ENCODE measurements at regions not wholly inside any gene's neighbourhood (a gene's known extent, or its start where the extent isn't known, plus 50 kb on each side); places are given as distances from the start of the nearest gene placed in this dataset.
A peak's percentile ranks its signal among the peaks of the same experiment; 100 is the strongest.

GRCh38 chr4:187010052-187010451 lies 286.4 kb upstream of the FAT1 start:
- DNase-seq (ENCODE audit: low read depth in 1 of 2, low spot score in 1 of 2) = no peak
- in situ Hi-C loops (cut with HindIII; ENCODE audit: low pct_unique_long_range_greater_than_20kb, low sequenced_read_pairs) = no loop called here
- TF ChIP-seq JUND (IDR thresholded peaks at IDR 0.05; ENCODE audit: low read depth) = no peak

GRCh38 chr4:187016101-187016500 lies 292.4 kb upstream of the FAT1 start:
- no peak for DNase-seq (ENCODE audit: low read depth in 1 of 2, low spot score in 1 of 2)
- TF ChIP-seq JUND (IDR thresholded peaks at IDR 0.05; ENCODE audit: low read depth) = no peak

GRCh38 chr4:187017147-187017546 lies 293.5 kb upstream of the FAT1 start:
- peak in 1 of 2 experiments; percentile 55 for DNase-seq (ENCODE audit: low read depth in 1 of 2, low spot score in 1 of 2)
- TF ChIP-seq JUND (IDR thresholded peaks at IDR 0.05; ENCODE audit: low read depth) = no peak
- in situ Hi-C loops (cut with HindIII; ENCODE audit: low pct_unique_long_range_greater_than_20kb, low sequenced_read_pairs) = no loop called here

More at GRCh38 chr4:187016101-187016500, 292.4 kb upstream of the FAT1 start:
- in situ Hi-C loops (cut with HindIII; ENCODE audit: low pct_unique_long_range_greater_than_20kb, low sequenced_read_pairs) = no loop called here

- no peak for TF ChIP-seq JUND (IDR thresholded peaks at IDR 0.05; ENCODE audit: low read depth)
- in situ Hi-C loops (cut with HindIII; ENCODE audit: low pct_unique_long_range_greater_than_20kb, low sequenced_read_pairs) = no loop called here
- DNase-seq (ENCODE audit: low read depth in 1 of 2, low spot score in 1 of 2) = no peak
Measured at GRCh38 chr4:187019896-187020295, 296.2 kb upstream of the FAT1 start.

- DNase-seq (ENCODE audit: low read depth in 1 of 2, low spot score in 1 of 2) = no peak
- in situ Hi-C loops (cut with HindIII; ENCODE audit: low pct_unique_long_range_greater_than_20kb, low sequenced_read_pairs) = no loop called here
- TF ChIP-seq JUND (IDR thresholded peaks at IDR 0.05; ENCODE audit: low read depth) = no peak
Measured at GRCh38 chr4:187020676-187021075, 297.0 kb upstream of the FAT1 start.

GRCh38 chr4:187021436-187022205 lies 298.0 kb upstream of the FAT1 start:
- no peak for DNase-seq (ENCODE audit: low read depth in 1 of 2, low spot score in 1 of 2)

GRCh38 chr4:187027272-187027671 lies 303.6 kb upstream of the FAT1 start:
- in situ Hi-C loops (cut with HindIII; ENCODE audit: low pct_unique_long_range_greater_than_20kb, low sequenced_read_pairs) = no loop called here
- no peak for TF ChIP-seq JUND (IDR thresholded peaks at IDR 0.05; ENCODE audit: low read depth)
- no peak for DNase-seq (ENCODE audit: low read depth in 1 of 2, low spot score in 1 of 2)

More at GRCh38 chr4:187021436-187022205, 298.0 kb upstream of the FAT1 start:
- in situ Hi-C loops (cut with HindIII; ENCODE audit: low pct_unique_long_range_greater_than_20kb, low sequenced_read_pairs) = no loop called here
- TF ChIP-seq JUND (IDR thresholded peaks at IDR 0.05; ENCODE audit: low read depth) = no peak

GRCh38 chr4:187042251-187042650 lies 318.6 kb upstream of the FAT1 start:
- in situ Hi-C loops (cut with HindIII; ENCODE audit: low pct_unique_long_range_greater_than_20kb, low sequenced_read_pairs) = no loop called here
- DNase-seq (ENCODE audit: low read depth in 1 of 2, low spot score in 1 of 2) = no peak
- no peak for TF ChIP-seq JUND (IDR thresholded peaks at IDR 0.05; ENCODE audit: low read depth)

- DNase-seq (ENCODE audit: low read depth in 1 of 2, low spot score in 1 of 2) = no peak
- in situ Hi-C loops (cut with HindIII; ENCODE audit: low pct_unique_long_range_greater_than_20kb, low sequenced_read_pairs) = no loop called here
- no peak for TF ChIP-seq JUND (IDR thresholded peaks at IDR 0.05; ENCODE audit: low read depth)
Measured at GRCh38 chr4:187046471-187046870, 322.8 kb upstream of the FAT1 start.

- TF ChIP-seq JUND (IDR thresholded peaks at IDR 0.05; ENCODE audit: low read depth) = no peak
- no peak for DNase-seq (ENCODE audit: low read depth in 1 of 2, low spot score in 1 of 2)
- in situ Hi-C loops (cut with HindIII; ENCODE audit: low pct_unique_long_range_greater_than_20kb, low sequenced_read_pairs) = no loop called here
Measured at GRCh38 chr4:187059021-187059420, 335.4 kb upstream of the FAT1 start.

GRCh38 chr4:187059895-187060294 lies 336.2 kb upstream of the FAT1 start:
- in situ Hi-C loops (cut with HindIII; ENCODE audit: low pct_unique_long_range_greater_than_20kb, low sequenced_read_pairs) = no loop called here
- no peak for DNase-seq (ENCODE audit: low read depth in 1 of 2, low spot score in 1 of 2)
- no peak for TF ChIP-seq JUND (IDR thresholded peaks at IDR 0.05; ENCODE audit: low read depth)

- TF ChIP-seq JUND (IDR thresholded peaks at IDR 0.05; ENCODE audit: low read depth) = no peak
- in situ Hi-C loops (cut with HindIII; ENCODE audit: low pct_unique_long_range_greater_than_20kb, low sequenced_read_pairs) = no loop called here
- DNase-seq (ENCODE audit: low read depth in 1 of 2, low spot score in 1 of 2) = no peak
Measured at GRCh38 chr4:187060551-187060950, 336.9 kb upstream of the FAT1 start.

- DNase-seq (ENCODE audit: low read depth in 1 of 2, low spot score in 1 of 2) = no peak
- TF ChIP-seq JUND (IDR thresholded peaks at IDR 0.05; ENCODE audit: low read depth) = no peak
- in situ Hi-C loops (cut with HindIII; ENCODE audit: low pct_unique_long_range_greater_than_20kb, low sequenced_read_pairs) = no loop called here
Measured at GRCh38 chr4:187063251-187063650, 339.6 kb upstream of the FAT1 start.

- no peak for TF ChIP-seq JUND (IDR thresholded peaks at IDR 0.05; ENCODE audit: low read depth)
- in situ Hi-C loops (cut with HindIII; ENCODE audit: low pct_unique_long_range_greater_than_20kb, low sequenced_read_pairs) = no loop called here
- DNase-seq (ENCODE audit: low read depth in 1 of 2, low spot score in 1 of 2) = peak; percentile 13 to 63
Measured at GRCh38 chr4:187064033-187064432, 340.4 kb upstream of the FAT1 start.
